Astrocyte of the spinal cord (primary cell): ENCODE measurements at regions not wholly inside any gene's neighbourhood (a gene's known extent, or its start where the extent isn't known, plus 50 kb on each side); places are given as distances from the start of the nearest gene placed in this dataset.
A peak's percentile ranks its signal among the peaks of the same experiment; 100 is the strongest.

Experiments used
- DNase-seq: peaks from one replicate; pipeline ENCODE4 v3.0.0; 2011; ENCODE audit warnings: low read depth, low spot score
- H3K4me3 ChIP-seq: 2 replicates; pipeline ENCODE4 v1.5.1; 2011; ENCODE audit warnings: low read depth, mild to moderate bottlenecking, low read length, moderate library complexity
- in situ Hi-C: cut with HindIII; loops from 2 replicates; pipeline ENCODE4 v1.10.0; 2017; ENCODE audit warnings: low sequenced_read_pairs
- TF ChIP-seq, protein P1 (sequence below): IDR thresholded peaks from 2 replicates; pipeline ENCODE4 v1.5.1; 2012; ENCODE audit warnings: low read depth, mild to moderate bottlenecking, low read length, inconsistent platforms

DNA sequence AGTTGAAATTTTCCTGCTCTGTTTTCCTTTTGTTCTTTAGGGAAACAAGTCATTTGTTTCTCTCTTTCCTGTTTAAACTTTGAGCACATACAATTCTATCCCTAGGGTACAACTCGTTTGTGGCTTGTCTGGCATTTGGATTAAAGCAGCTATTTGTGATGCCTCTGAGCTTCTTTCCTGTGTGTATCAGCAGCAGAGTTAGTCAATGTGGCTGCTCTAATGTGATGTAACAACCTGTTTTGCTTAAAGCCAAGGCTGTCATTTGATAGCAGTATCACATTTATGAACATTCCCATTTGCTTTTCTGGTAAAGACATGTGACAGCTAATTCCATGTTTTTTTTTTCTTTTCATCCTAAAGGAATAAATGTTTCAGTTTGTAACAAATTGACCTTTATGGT is 314.3 kb upstream of the CHD1 start:
- TF ChIP-seq, protein P1, sequence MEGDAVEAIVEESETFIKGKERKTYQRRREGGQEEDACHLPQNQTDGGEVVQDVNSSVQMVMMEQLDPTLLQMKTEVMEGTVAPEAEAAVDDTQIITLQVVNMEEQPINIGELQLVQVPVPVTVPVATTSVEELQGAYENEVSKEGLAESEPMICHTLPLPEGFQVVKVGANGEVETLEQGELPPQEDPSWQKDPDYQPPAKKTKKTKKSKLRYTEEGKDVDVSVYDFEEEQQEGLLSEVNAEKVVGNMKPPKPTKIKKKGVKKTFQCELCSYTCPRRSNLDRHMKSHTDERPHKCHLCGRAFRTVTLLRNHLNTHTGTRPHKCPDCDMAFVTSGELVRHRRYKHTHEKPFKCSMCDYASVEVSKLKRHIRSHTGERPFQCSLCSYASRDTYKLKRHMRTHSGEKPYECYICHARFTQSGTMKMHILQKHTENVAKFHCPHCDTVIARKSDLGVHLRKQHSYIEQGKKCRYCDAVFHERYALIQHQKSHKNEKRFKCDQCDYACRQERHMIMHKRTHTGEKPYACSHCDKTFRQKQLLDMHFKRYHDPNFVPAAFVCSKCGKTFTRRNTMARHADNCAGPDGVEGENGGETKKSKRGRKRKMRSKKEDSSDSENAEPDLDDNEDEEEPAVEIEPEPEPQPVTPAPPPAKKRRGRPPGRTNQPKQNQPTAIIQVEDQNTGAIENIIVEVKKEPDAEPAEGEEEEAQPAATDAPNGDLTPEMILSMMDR, result no peak

DNA sequence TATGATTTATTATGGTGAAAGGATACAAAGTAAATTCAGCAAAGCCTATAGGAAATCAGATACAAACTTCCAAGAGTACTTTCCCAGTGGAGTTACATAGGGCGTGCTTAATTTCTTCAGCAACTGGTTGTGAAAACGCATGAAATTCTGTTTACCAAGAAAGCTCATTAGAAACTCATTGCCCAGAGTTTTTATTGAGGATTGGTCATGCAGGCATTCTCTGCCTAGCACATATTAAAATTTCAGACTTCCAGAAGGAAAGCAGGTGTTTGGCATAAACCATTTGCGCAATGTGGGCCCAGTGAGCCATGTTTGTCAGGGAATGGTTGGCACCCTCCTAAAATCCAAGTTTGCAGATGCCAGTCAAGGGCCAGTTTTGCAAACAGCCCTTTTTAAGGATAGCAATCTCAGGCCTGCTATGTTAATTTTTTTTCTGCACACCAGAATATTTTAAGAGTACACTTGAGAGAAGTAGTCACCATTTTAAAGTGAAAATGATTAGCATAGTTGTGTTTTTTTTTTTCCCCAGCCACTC is 311.1 kb upstream of the CHD1 start:
- DNase-seq, result no peak
- TF ChIP-seq, protein P1, result no peak
- in situ Hi-C loops, result no loop called here
- no peak overlapping the region for H3K4me3 ChIP-seq

More for the DNA sequence above, 314.3 kb upstream of the CHD1 start:
- H3K4me3 ChIP-seq, result no peak overlapping the region
- no peak for DNase-seq
- in situ Hi-C loops, result no loop called here

DNA sequence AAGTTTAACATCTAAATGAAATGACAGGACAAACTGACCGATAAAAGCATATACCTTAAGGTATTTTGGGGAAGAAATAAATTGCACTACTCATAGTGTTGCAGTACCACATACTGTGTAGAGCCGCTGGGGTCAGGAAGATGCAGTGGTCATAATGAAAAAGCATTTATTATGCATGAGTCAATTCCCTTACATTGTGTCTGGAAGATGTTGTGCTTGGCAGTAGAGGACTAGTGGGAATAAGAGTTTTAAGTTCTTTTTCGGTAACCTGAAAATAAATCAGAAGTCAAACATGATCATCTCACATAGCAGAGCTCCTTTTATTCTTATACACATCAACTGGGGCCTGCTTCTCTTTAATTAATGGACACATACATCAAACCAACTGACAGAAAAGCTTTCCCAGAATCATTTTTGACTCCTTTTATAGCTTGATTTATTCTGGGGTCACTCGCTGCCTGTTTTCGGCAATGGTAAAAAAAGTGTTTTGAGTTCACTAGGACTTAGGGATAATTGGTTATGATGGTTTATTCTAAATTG is 262.5 kb upstream of the CHD1 start:
- no peak overlapping the region for H3K4me3 ChIP-seq
- TF ChIP-seq, protein P1, result no peak
- peak; percentile 80 for DNase-seq
- in situ Hi-C loops, result no loop called here

DNA sequence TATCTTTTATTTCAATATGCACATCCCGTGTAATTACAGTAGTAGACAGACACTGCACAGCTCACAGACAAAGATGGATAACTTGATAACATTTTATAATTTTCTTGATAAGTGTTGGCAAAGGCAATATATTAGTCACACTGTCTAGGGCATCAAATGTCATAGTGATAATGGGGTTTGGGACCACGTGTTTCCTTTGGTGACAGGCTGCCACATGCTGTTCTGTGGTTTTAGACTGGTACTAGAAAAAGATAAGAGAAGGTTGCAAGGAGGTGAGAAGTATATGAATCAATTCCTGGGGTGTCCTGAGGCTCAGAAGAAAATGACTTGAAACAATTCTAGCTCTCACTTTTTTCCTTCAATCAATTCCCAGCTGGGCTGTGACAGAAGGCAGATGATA is 258.8 kb upstream of the CHD1 start:
- in situ Hi-C loops, result no loop called here
- no peak for DNase-seq
- TF ChIP-seq, protein P1, result no peak
- H3K4me3 ChIP-seq, result no peak overlapping the region

DNA sequence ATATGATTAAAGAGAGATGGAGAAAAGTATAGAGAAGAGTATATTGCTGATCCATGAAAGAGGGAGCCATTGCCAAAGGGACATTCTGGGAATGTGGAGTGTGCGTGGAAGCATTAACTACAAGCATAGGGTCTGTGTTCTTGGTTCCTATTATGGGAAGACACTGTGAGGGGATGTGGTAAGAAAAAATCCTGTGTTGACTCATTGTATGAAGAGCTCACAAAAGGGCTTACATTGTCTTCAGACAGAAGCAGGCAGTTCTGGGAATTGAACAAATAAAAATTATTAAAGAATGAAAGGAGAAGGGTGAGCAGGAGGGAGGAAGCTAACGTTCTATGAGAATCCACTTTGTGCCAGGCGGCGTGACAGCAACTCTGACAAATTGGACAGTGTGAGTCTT is 250.4 kb upstream of the CHD1 start:
- no peak for DNase-seq
- in situ Hi-C loops, result no loop called here
- no peak overlapping the region for H3K4me3 ChIP-seq
- TF ChIP-seq, protein P1, result no peak

DNA sequence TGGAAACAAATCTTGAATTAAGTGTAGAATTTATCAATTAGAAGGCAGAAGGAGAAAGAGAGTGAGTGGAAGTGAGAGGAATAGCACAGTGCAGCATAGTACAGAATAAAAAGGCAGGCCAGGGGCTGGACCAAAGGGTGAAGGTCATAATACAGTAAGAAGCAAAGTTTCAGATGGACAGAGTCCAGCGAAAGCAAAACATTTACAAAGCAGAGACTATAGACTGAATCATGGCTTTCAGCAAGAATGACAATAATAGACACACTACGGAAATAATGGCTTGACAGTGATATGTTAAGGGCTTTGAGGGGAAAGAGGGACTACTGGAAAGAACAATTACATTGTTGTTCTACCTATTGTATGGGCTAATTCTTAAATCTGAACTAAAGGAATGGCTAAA is 249.0 kb upstream of the CHD1 start:
- no peak overlapping the region for H3K4me3 ChIP-seq
- TF ChIP-seq, protein P1, result no peak
- no peak for DNase-seq
- in situ Hi-C loops, result no loop called here
